ENCODE measurements at regions not wholly inside any gene's neighbourhood (a gene's known extent, or its start where the extent isn't known, plus 50 kb on each side); places are given as distances from the start of the nearest gene placed in this dataset.

GRCh38 chrX:121592884-121593283 lies 545.5 kb downstream of the GLUD2 start:
- no TSS peak for BruUV-seq (replicated peaks)
- POLR2A ChIA-PET = no interaction called here
- DNase-seq (ENCODE audit: low read depth, low spot score) (no peak), ATAC-seq (no peak)
- intact Hi-C loops (cut with micrococcal nuclease; ENCODE audit: unreplicated experiment) = no loop called here
- Histone ChIP-seq H3K4me3 (ENCODE audit: low read depth in 2 of 2, low read length in 2 of 2) (no peak overlapping the region), H3K36me3 (ENCODE audit: control insufficient read depth, insufficient read depth, low read length) (no peaks in the 10 kb centered on the region), H3K4me1 (ENCODE audit: control insufficient read depth, insufficient read depth, low read length) (no peaks in the 10 kb centered on the region), H3K9me3 (ENCODE audit: control insufficient read depth, insufficient read depth, low read depth, low read length) (no peaks in the 10 kb centered on the region), H3K27ac (ENCODE audit: low read length) (no peak overlapping the region), H3K27me3 (ENCODE audit: control insufficient read depth, insufficient read depth, low read length) (no peaks in the 10 kb centered on the region)
- CTCF ChIA-PET = no interaction called here
- TF ChIP-seq CTCF (IDR thresholded peaks at IDR 0.05) = no peak
- TF ChIP-seq TCF7L2 (IDR thresholded peaks at IDR 0.05; ENCODE audit: low read depth, low read length) = no peak
- TF ChIP-seq REST (IDR thresholded peaks at IDR 0.05; ENCODE audit: insufficient read depth in 1 of 2, low read depth in 2 of 2, low read length in 1 of 2) = no peak
- TF ChIP-seq POLR2AphosphoS5 (IDR thresholded peaks at IDR 0.05; ENCODE audit: low read depth, low read length) = no peak
- TF ChIP-seq SIN3A (IDR thresholded peaks at IDR 0.05; ENCODE audit: borderline replicate concordance, insufficient read depth, low read depth, low read length) = no peak
- in situ Hi-C loops (cut with HindIII; ENCODE audit: low pct_unique_long_range_greater_than_20kb, low sequenced_read_pairs) = no loop called here

GRCh38 chrX:121598356-121598755 lies 550.9 kb downstream of the GLUD2 start:
- TF ChIP-seq SIN3A (IDR thresholded peaks at IDR 0.05; ENCODE audit: borderline replicate concordance, insufficient read depth, low read depth, low read length) = no peak
- no peak for TF ChIP-seq REST (IDR thresholded peaks at IDR 0.05; ENCODE audit: insufficient read depth in 1 of 2, low read depth in 2 of 2, low read length in 1 of 2)
- no peak for TF ChIP-seq POLR2AphosphoS5 (IDR thresholded peaks at IDR 0.05; ENCODE audit: low read depth, low read length)
- no peak for TF ChIP-seq TCF7L2 (IDR thresholded peaks at IDR 0.05; ENCODE audit: low read depth, low read length)
- TF ChIP-seq CTCF (IDR thresholded peaks at IDR 0.05) = no peak
- intact Hi-C loops (cut with micrococcal nuclease; ENCODE audit: unreplicated experiment) = no loop called here

More at GRCh38 chrX:121598356-121598755, 550.9 kb downstream of the GLUD2 start:
- ATAC-seq = no peak
- Histone ChIP-seq H3K9me3 (ENCODE audit: control insufficient read depth, insufficient read depth, low read depth, low read length) (no peaks in the 10 kb centered on the region), H3K4me3 (ENCODE audit: low read depth in 2 of 2, low read length in 2 of 2) (no peak overlapping the region), H3K36me3 (ENCODE audit: control insufficient read depth, insufficient read depth, low read length) (no peaks in the 10 kb centered on the region), H3K27ac (ENCODE audit: low read length) (no peak overlapping the region), H3K4me1 (ENCODE audit: control insufficient read depth, insufficient read depth, low read length) (no peaks in the 10 kb centered on the region), H3K27me3 (ENCODE audit: control insufficient read depth, insufficient read depth, low read length) (no peaks in the 10 kb centered on the region)
- ChIA-PET POLR2A (no interaction called here), CTCF (no interaction called here)
- no peak for DNase-seq (ENCODE audit: low read depth, low spot score)
- in situ Hi-C loops (cut with HindIII; ENCODE audit: low pct_unique_long_range_greater_than_20kb, low sequenced_read_pairs) = no loop called here
- no TSS peak for BruUV-seq (replicated peaks)

Data from Panc1 (cell line).